ENCODE measurements at regions not wholly inside any gene's neighbourhood (a gene's known extent, or its start where the extent isn't known, plus 50 kb on each side); places are given as distances from the start of the nearest gene placed in this dataset.

DNA sequence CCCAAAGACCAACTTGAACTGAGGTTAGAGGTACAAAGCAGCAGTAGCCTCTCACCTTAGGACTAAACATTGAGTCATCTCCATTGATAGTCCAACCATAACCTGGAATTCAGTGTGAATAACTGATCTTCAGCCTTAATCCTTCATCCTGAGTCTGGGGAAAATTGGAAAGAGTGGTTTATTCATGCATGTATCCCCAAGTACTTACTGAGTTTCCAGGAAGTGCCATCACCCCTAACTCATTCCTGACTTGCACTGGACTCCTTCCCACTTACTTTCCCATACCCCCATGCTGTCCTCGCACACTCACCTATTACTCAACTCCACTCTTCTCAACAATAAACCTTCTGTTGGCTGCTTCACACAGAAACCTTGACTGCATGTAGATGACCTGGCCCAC lies 161.4 kb upstream of the ZNF462 start (continued):
- TF ChIP-seq ZNF532 (CRISPR knock-in tag; IDR thresholded peaks at IDR 0.05; ENCODE audit: borderline replicate concordance) (no peak), MXD4 (CRISPR knock-in tag; IDR thresholded peaks at IDR 0.05; ENCODE audit: borderline replicate concordance) (no peak), HMGA2 (CRISPR knock-in tag; IDR thresholded peaks at IDR 0.05) (no peak), ZBTB21 (CRISPR knock-in tag; IDR thresholded peaks at IDR 0.05; ENCODE audit: borderline replicate concordance) (no peak), USF2 (CRISPR knock-in tag; IDR thresholded peaks at IDR 0.05) (no peak), FOXP4 (CRISPR knock-in tag; IDR thresholded peaks at IDR 0.05) (no peak), JUN (CRISPR knock-in tag; IDR thresholded peaks at IDR 0.05) (no peak)

DNA sequence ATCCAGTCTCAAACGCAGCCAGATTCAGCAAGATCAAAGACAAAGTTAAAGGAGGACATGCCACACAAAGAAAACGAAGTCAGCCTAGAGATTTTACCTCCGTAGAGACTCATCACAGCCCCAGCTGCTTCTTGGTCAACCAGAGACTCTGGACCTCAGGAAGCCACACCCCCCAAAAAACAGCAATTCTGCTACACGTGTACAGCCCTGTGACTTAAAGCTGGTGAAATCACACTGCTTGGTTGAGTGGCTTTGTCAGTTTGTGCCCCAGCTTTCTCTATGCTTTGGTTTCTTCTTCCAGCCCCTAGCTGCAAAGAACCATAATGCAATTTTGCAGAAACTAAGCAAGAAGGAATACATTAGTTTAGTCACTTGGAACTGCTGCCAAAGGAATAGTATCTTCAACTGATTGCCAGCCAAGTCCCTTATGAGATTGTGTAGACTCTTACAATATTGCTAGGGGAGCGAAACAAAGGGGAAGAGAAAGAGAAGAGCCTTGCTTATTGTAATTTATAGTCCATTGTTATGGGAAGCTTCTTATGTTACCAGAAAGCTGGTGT lies 158.8 kb upstream of the ZNF462 start:
- H3K36me3 Mint-ChIP-seq = peaks cover 9% of the 10 kb centered on the region
- CTCF ChIA-PET = interaction anchor here (1.2 kb wide), 1 partner anchor 149 kb away, joined by 3 read pairs; no protein-coding TSS in a partner anchor
- H3K27me3 Mint-ChIP-seq (ENCODE audit: low read depth) = no peaks in the 10 kb centered on the region
- DNase-seq (ENCODE audit: low spot score) (no peak), ATAC-seq (no peak; the same call in 1 of the 2 replicates)
- no peak overlapping the region for H3K27ac Mint-ChIP-seq
- POLR2A ChIA-PET = no interaction called here
- TF ChIP-seq ZNF425 (CRISPR knock-in tag; conservative IDR thresholded peaks at IDR 0.05) (no peak), SMAD4 (CRISPR knock-in tag; IDR thresholded peaks at IDR 0.05) (no peak), TCF7 (CRISPR knock-in tag; IDR thresholded peaks at IDR 0.05; ENCODE audit: low read depth) (no peak), SP1 (CRISPR knock-in tag; conservative IDR thresholded peaks at IDR 0.05) (no peak), CBFB (CRISPR knock-in tag; IDR thresholded peaks at IDR 0.05; ENCODE audit: low read depth) (no peak)
- TF ChIP-seq, protein P1, sequence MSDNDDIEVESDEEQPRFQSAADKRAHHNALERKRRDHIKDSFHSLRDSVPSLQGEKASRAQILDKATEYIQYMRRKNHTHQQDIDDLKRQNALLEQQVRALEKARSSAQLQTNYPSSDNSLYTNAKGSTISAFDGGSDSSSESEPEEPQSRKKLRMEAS (CRISPR knock-in tag; IDR thresholded peaks at IDR 0.05) = no peak
- no peak overlapping the region for H3K4me3 Mint-ChIP-seq
- H3K9me3 Mint-ChIP-seq = peaks cover 29% of the 10 kb centered on the region
- H3K4me1 Mint-ChIP-seq = peaks cover 16% of the 10 kb centered on the region

- ChIA-PET POLR2A (no interaction called here), CTCF (no interaction called here)
- ATAC-seq (no peak), DNase-seq (ENCODE audit: low spot score) (no peak)
- TF ChIP-seq FOXK1 (CRISPR knock-in tag; IDR thresholded peaks at IDR 0.05) = no peak
- TF ChIP-seq SMAD4 (CRISPR knock-in tag; IDR thresholded peaks at IDR 0.05) = no peak
- no peak for TF ChIP-seq SP1 (CRISPR knock-in tag; conservative IDR thresholded peaks at IDR 0.05)
- no peak for TF ChIP-seq GRHL2 (CRISPR knock-in tag; IDR thresholded peaks at IDR 0.05; ENCODE audit: insufficient replicate concordance, severe bottlenecking)
- Mint-ChIP-seq H3K9me3 (peaks cover 24% of the 10 kb centered on the region), H3K27ac (no peak overlapping the region), H3K4me1 (peaks cover 17% of the 10 kb centered on the region), H3K36me3 (peaks cover 9% of the 10 kb centered on the region), H3K27me3 (ENCODE audit: low read depth) (no peaks in the 10 kb centered on the region), H3K4me3 (no peak overlapping the region)
Measured at GRCh38 chr9:106707291-106707690, 155.7 kb upstream of the ZNF462 start.

All from WTC11 (cell line).